ENCODE measurements at regions not wholly inside any gene's neighbourhood (a gene's known extent, or its start where the extent isn't known, plus 50 kb on each side); places are given as distances from the start of the nearest gene placed in this dataset.
A peak's percentile ranks its signal among the peaks of the same experiment; 100 is the strongest.

DNA sequence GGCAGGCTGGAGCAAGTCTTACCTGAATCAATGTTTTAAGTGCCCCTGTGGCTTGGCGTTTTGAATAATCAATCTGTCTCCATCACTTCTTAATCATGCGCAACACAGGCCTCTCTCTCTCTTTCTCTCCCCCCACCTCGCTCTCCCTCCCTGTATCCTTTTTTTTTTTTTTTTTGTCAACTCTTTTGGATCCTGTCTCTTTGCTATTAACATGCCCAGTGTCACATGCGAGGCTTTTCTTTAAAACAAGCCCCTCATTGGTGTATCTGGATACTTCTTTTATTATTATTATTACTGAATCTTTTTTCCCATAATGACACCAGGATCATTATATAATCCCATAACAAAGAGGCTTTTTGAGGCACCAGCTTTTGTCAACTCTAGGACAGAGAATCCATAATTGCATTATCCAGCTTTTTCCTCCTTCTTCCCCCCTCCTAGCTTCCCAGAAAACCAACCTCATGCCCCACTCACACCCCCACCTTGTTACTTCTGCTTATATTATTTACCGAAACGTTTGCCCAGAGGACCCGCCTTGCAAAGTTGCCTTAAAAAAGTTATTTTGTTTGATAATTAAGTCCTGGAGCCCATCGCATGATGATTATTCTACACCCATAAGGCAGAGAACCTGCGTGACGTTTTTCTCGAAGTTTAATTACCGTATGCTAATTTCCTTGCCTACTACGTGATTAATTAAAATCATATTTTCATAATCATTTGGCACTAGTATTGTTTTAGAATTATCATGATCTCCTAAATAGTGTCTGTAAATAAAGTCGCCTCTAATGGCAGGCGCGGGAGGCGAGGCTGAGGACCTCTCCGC is 148.1 kb upstream of the ZNF536 start:
- H3K4me3 ChIP-seq (ENCODE audit: low read length), result no peak overlapping the region
- DNase-seq (ENCODE audit: low read depth), result no peak
- TF ChIP-seq, protein P1, sequence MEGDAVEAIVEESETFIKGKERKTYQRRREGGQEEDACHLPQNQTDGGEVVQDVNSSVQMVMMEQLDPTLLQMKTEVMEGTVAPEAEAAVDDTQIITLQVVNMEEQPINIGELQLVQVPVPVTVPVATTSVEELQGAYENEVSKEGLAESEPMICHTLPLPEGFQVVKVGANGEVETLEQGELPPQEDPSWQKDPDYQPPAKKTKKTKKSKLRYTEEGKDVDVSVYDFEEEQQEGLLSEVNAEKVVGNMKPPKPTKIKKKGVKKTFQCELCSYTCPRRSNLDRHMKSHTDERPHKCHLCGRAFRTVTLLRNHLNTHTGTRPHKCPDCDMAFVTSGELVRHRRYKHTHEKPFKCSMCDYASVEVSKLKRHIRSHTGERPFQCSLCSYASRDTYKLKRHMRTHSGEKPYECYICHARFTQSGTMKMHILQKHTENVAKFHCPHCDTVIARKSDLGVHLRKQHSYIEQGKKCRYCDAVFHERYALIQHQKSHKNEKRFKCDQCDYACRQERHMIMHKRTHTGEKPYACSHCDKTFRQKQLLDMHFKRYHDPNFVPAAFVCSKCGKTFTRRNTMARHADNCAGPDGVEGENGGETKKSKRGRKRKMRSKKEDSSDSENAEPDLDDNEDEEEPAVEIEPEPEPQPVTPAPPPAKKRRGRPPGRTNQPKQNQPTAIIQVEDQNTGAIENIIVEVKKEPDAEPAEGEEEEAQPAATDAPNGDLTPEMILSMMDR (conservative IDR thresholded peaks at IDR 0.05; ENCODE audit: low read depth, low read length), result no peak

DNA sequence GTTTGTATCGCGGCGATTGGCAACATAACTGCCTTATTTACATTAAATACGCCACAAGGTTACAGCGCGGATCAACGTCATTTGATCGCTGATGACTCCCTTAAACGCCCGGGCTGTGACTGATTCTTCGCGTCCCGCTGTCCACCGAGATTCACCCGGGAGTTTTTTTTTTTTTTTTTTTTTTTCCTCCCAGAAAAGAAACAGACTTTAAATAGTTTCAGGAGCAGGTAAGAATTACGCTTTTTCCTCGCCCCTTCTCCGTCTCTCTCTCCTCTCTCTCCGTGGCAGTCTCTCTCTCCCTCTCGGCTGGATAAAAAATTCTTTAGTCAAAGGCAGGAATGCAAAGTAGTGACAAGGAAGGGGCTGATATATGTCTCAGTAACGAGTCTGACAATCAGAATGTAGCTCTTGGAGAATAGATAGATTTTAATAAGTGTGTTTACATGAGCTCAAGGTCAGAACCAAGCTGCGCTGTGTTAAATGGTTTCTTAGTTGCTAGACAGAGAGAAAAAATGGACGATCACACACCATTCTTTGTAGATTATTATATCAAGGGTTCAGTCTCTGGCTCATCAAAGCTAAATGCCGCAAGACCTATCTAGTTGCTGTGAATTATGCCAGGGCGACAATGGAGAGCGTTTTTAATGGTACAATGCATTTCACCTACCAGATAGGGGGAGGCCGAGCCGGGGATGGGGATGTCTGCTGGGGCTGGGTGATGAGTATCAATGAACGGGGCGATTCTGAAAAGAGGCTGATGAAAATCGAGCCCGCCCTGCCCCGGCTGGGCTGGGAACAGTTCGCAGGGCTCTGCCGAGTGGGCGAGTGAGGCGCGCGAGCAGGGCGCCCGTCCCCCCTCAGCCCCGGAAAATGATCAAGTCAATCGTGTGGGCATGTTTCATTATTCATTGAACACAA is 147.2 kb upstream of the ZNF536 start:
- peak overlapping the region; percentile 23 for H3K4me3 ChIP-seq (ENCODE audit: low read length)
- TF ChIP-seq, protein P1 (conservative IDR thresholded peaks at IDR 0.05; ENCODE audit: low read depth, low read length), result no peak
- DNase-seq (ENCODE audit: low read depth), result no peak

GRCh38 chr19:30225676-30226463 is 146.3 kb upstream of the ZNF536 start:
- peak overlapping the region; percentile 20 for H3K4me3 ChIP-seq (ENCODE audit: low read length)
- TF ChIP-seq, protein P1 (conservative IDR thresholded peaks at IDR 0.05; ENCODE audit: low read depth, low read length), result no peak
- no peak for DNase-seq (ENCODE audit: low read depth)

DNA sequence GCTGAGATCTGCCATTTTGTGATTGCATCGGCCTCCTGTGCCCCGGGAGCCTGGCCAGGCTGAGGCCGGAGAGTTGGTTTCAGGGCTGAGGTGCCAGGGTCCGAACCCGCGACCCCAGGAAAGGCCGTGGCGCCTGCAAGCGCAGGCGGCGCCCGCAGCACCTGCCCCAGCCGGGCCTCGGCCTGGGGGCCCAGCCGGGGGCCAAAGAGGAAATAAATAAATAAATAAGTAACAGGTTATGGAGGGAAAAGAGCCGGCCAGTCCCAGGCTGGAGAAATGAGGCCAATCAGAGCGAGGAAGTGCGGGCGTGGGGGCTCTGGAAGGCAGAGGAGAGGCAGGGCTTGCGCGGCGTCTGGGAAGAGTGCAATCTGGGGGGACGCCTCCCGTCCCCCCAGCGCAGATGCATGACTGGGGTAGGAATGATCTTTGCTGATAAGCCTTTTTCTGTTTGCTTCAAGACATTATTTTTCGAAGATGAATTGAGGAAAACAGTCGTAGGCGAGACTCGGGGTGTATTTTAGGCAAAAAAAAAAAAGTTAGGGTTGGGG is 145.6 kb upstream of the ZNF536 start:
- peak overlapping the region; percentile 40 for H3K4me3 ChIP-seq (ENCODE audit: low read length)
- DNase-seq (ENCODE audit: low read depth), result no peak
- TF ChIP-seq, protein P1 (conservative IDR thresholded peaks at IDR 0.05; ENCODE audit: low read depth, low read length), result no peak

DNA sequence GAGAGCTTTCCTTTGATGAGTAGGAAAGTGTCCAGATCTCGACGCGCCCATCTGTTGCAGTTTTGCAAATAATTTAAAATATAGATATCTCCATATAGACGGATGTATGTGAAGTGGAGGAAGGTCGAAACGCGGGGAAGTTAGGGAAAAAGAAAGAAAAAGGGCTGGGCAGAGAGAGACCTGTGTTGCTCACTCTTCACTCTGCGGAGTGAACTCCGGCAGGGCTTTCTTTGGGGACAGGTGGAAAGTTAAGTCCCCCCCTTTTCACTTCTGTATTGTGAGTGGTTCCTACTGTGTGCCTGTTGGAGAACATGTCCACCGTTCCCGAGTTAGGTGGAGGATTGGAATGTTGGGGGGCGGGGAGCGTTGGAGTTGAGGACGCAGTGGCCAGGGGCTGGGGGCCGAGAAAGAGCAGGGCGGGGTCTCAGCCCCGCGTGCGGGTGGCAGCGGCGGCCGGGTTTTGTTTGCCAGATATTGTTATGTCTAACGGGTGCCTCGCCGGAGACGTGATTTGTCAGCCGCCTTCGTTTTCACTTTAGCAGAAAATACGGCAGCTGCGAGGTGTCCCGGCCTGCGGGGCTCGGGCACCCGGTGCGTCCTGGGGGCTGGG is 145.1 kb upstream of the ZNF536 start:
- H3K4me3 ChIP-seq (ENCODE audit: low read length), result peak overlapping the region; percentile 40
- no peak for DNase-seq (ENCODE audit: low read depth)
- TF ChIP-seq, protein P1 (conservative IDR thresholded peaks at IDR 0.05; ENCODE audit: low read depth, low read length), result no peak

DNA sequence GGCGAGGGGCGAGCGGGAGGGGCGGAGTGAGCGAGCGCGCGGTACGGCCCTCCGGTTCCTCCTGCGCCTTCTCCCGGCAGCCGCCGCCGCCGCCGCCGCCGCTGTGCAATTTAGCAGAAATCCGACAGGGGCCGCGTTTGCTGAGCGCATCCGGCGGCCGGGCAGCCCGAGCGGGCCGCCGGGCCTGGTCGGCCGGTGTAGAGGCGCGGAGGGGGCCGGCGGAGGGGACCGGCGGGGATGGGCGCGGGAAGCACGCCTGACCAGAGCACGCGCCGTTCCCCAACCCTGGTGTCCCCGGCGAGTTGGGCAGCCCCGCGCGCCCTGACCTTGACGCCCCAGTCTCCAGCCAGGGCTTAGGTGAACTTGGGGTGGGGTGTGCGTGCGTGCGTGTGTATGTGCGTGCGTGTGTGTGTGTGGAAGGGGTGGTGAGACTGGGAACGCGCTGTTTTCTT is 144.5 kb upstream of the ZNF536 start:
- TF ChIP-seq, protein P1 (conservative IDR thresholded peaks at IDR 0.05; ENCODE audit: low read depth, low read length), result no peak
- DNase-seq (ENCODE audit: low read depth), result no peak
- peak overlapping the region; percentile 38 for H3K4me3 ChIP-seq (ENCODE audit: low read length)

Data from retinal pigment epithelial cell (primary cell).